LNCAP (cell line): ENCODE measurements at regions not wholly inside any gene's neighbourhood (a gene's known extent, or its start where the extent isn't known, plus 50 kb on each side); places are given as distances from the start of the nearest gene placed in this dataset.

Experiments
- CTCF ChIP-seq: fragments of 450-650 bp; IDR thresholded peaks from 2 replicates; pipeline ENCODE4 v1.5.1; 2017; ENCODE audit warnings: mild to moderate bottlenecking

GRCh38 chr18:5604778-5605177 lies 61.0 kb upstream of the EPB41L3 start:
- no peak for TF ChIP-seq CTCF

- TF ChIP-seq CTCF: no peak
These were observed 59.4 kb upstream of the EPB41L3 start for GRCh38 chr18:5603153-5603552.

- no peak for TF ChIP-seq CTCF
These were observed 57.4 kb upstream of the EPB41L3 start for GRCh38 chr18:5601188-5601624.

- peak; percentile 28; the same call in 1 of the 2 replicates for TF ChIP-seq CTCF
These were observed 56.7 kb upstream of the EPB41L3 start for GRCh38 chr18:5600378-5601071.

GRCh38 chr18:5596585-5596984 lies 52.8 kb upstream of the EPB41L3 start:
- no peak for TF ChIP-seq CTCF
